HG02885 (cell line): ENCODE measurements at regions not wholly inside any gene's neighbourhood (a gene's known extent, or its start where the extent isn't known, plus 50 kb on each side); places are given as distances from the start of the nearest gene placed in this dataset.

Source experiments
- ATAC-seq: cut with Tn5 transposase; IDR thresholded peaks from one replicate; pipeline ENCODE4 v1.9.1; 2021; ENCODE audit warnings: mild to moderate bottlenecking; ENCODE audit not compliant: unreplicated experiment, poor library complexity

- no peak for ATAC-seq
These were observed 292.4 kb upstream of the NFE2L3 start for GRCh38 chr7:25859412-25860274.

- ATAC-seq: no peak
These were observed 291.5 kb upstream of the NFE2L3 start for GRCh38 chr7:25860275-25861163.

GRCh38 chr7:25861164-25861496 is 290.9 kb upstream of the NFE2L3 start:
- ATAC-seq: no peak

GRCh38 chr7:25861601-25862260 is 290.3 kb upstream of the NFE2L3 start:
- ATAC-seq: no peak

GRCh38 chr7:25862261-25863004 is 289.6 kb upstream of the NFE2L3 start:
- ATAC-seq: peak; percentile 87

GRCh38 chr7:25863005-25863728 is 288.8 kb upstream of the NFE2L3 start:
- no peak for ATAC-seq

GRCh38 chr7:25863729-25864110 is 288.3 kb upstream of the NFE2L3 start:
- no peak for ATAC-seq

- no peak for ATAC-seq
These were observed 287.5 kb upstream of the NFE2L3 start for GRCh38 chr7:25864511-25864910.

- no peak for ATAC-seq
These were observed 286.9 kb upstream of the NFE2L3 start for GRCh38 chr7:25864943-25865751.

GRCh38 chr7:25868509-25868908 is 283.5 kb upstream of the NFE2L3 start:
- ATAC-seq: no peak

- no peak for ATAC-seq
These were observed 281.4 kb upstream of the NFE2L3 start for GRCh38 chr7:25870574-25870973.

GRCh38 chr7:25876092-25876491 is 275.9 kb upstream of the NFE2L3 start:
- no peak for ATAC-seq

GRCh38 chr7:25877802-25878789 is 273.9 kb upstream of the NFE2L3 start:
- no peak for ATAC-seq

- ATAC-seq: no peak
These were observed 272.2 kb upstream of the NFE2L3 start for GRCh38 chr7:25879799-25880198.

- no peak for ATAC-seq
These were observed 270.5 kb upstream of the NFE2L3 start for GRCh38 chr7:25881317-25882037.

GRCh38 chr7:25882151-25882773 is 269.7 kb upstream of the NFE2L3 start:
- no peak for ATAC-seq
